H1 (cell line): ENCODE measurements at regions not wholly inside any gene's neighbourhood (a gene's known extent, or its start where the extent isn't known, plus 50 kb on each side); places are given as distances from the start of the nearest gene placed in this dataset.

Experiments
- CTCF ChIA-PET: fragments of 300-600 bp; sonication (Branson Sonifier 250); formaldehyde crosslinking; loops from one replicate; lab custom pipeline; 2021; ENCODE audit not compliant: partially characterized antibody; lab: Charles Lee
- POLR2A ChIA-PET: fragments of 300-600 bp; sonication (Branson Sonifier 250); formaldehyde crosslinking; loops from one replicate; lab custom pipeline; 2021; ENCODE audit warnings: inconsistent platforms; ENCODE audit not compliant: partially characterized antibody; lab: Charles Lee
- DNase-seq, 2 experiments: peaks; one replicate each; pipeline versions ENCODE4 v3.0.0 to v3.0.0-alpha.2; 2010 to 2022; ENCODE audit warnings: low spot score in 2 of 2, low read depth in 1 of 2, mixed read lengths in 1 of 2
- FAIRE-seq: peaks from 2 replicates; lab custom pipeline; 2011; peaks lifted over from hg19 to GRCh38; lab: Jason Lieb, UNC
- H2AFZ ChIP-seq: 2 replicates; pipeline ENCODE4 v1.8.1; 2012; ENCODE audit warnings: low read length, inconsistent platforms
- H2AK5ac ChIP-seq: 2 replicates; pipeline ENCODE4 v1.6.1; 2013; ENCODE audit warnings: low read depth, low read length
- H2BK120ac ChIP-seq: replicated peaks from 2 replicates; pipeline ENCODE3; 2013; ENCODE audit warnings: low read depth, low read length, inconsistent platforms
- H2BK12ac ChIP-seq: 2 replicates; pipeline ENCODE4 v1.6.1; 2013; ENCODE audit warnings: low read depth, low read length
- H2BK15ac ChIP-seq: 2 replicates; pipeline ENCODE4 v1.6.1; 2013; ENCODE audit warnings: low read length
- H2BK20ac ChIP-seq: 2 replicates; pipeline ENCODE4 v1.6.1; 2013; ENCODE audit warnings: low read length
- H2BK5ac ChIP-seq: 2 replicates; pipeline ENCODE4 v1.6.1; 2013; ENCODE audit warnings: low read depth, low read length
- H3K14ac ChIP-seq: 2 replicates; pipeline ENCODE4 v1.6.1; 2013; ENCODE audit warnings: inconsistent platforms; ENCODE audit not compliant: insufficient read length
- H3K18ac ChIP-seq: 2 replicates; pipeline ENCODE4 v1.6.1; 2013; ENCODE audit warnings: low read length; ENCODE audit errors: extremely low read depth
- H3K23ac ChIP-seq: 2 replicates; pipeline ENCODE4 v1.6.1; 2013; ENCODE audit warnings: inconsistent platforms; ENCODE audit not compliant: insufficient read length
- H3K23me2 ChIP-seq: 2 replicates; pipeline ENCODE4 v1.6.1; 2013; ENCODE audit warnings: low read depth, low read length
- H3K27ac ChIP-seq: 2 replicates; pipeline ENCODE4 v1.6.1; 2011; ENCODE audit warnings: low read depth, low read length, inconsistent platforms
- H3K27me3 ChIP-seq, 4 experiments: replicated peaks in 1 of 4; 1 replicate in 1 of 4; 2 replicates in 3 of 4; pipeline versions ENCODE4 v1.6.1 to v1.8.1; 2011 to 2013; ENCODE audit warnings: low read length in 3 of 4, mild to moderate bottlenecking in 3 of 4, inconsistent platforms in 2 of 4, mixed read lengths in 2 of 4, moderate library complexity in 1 of 4; ENCODE audit not compliant: control insufficient read depth in 3 of 4, insufficient read depth in 3 of 4; ENCODE audit errors: extremely low read depth in 1 of 4
- H3K36me3 ChIP-seq, 4 experiments: 2 replicates each; pipeline versions ENCODE4 v1.6.1 to v1.8.1; 2011 to 2013; ENCODE audit warnings: mild to moderate bottlenecking in 4 of 4, low read length in 3 of 4, moderate library complexity in 2 of 4, control low read depth in 1 of 4, inconsistent platforms in 1 of 4; ENCODE audit not compliant: insufficient read depth in 4 of 4, control insufficient read depth in 2 of 4
- H3K4ac ChIP-seq: replicated peaks from 2 replicates; pipeline ENCODE3; 2013; ENCODE audit warnings: low read length, low read depth, mixed read lengths, inconsistent platforms; ENCODE audit not compliant: insufficient read length
- H3K4me1 ChIP-seq, 4 experiments: replicated peaks in 1 of 4; 1 replicate in 1 of 4; 2 replicates in 3 of 4; pipeline versions ENCODE4 v1.6.1 to v1.8.1; 2011 to 2013; ENCODE audit warnings: low read length in 3 of 4, inconsistent platforms in 2 of 4, mixed read lengths in 1 of 4; ENCODE audit not compliant: insufficient read depth in 4 of 4, control insufficient read depth in 3 of 4
- H3K4me2 ChIP-seq, 2 experiments: 2 replicates each; pipeline versions ENCODE4 v1.6.1 to v1.8.1; 2011 to 2013; ENCODE audit warnings: low read depth in 2 of 2, low read length in 2 of 2, control low read depth in 1 of 2, inconsistent platforms in 1 of 2, mild to moderate bottlenecking in 1 of 2; ENCODE audit not compliant: insufficient read depth in 1 of 2
- H3K4me3 ChIP-seq, 4 experiments: fragments of 200-600, 300-600 bp in 1 of 4; sonication (generic), shearing (Covaris generic), sonication (Bioruptor Twin) in 1 of 4; 2 replicates each; pipeline versions ENCODE4 v1.5.1 to v1.8.1; 2011 to 2016; ENCODE audit warnings: low read length in 4 of 4, low read depth in 3 of 4, control low read depth in 2 of 4, inconsistent platforms in 2 of 4, mild to moderate bottlenecking in 2 of 4, mixed read lengths in 1 of 4, moderate library complexity in 1 of 4; ENCODE audit not compliant: insufficient read depth in 2 of 4; ENCODE audit errors: extremely low read depth in 1 of 4
- H3K56ac ChIP-seq: replicated peaks from 2 replicates; pipeline ENCODE3; 2013; ENCODE audit warnings: low read depth, mild to moderate bottlenecking, mixed read lengths, low read length, inconsistent platforms; ENCODE audit not compliant: insufficient read length
- H3K79me1 ChIP-seq: 2 replicates; pipeline ENCODE4 v1.6.1; 2013; ENCODE audit warnings: low read depth, low read length, control low read depth
- H3K79me2 ChIP-seq, 2 experiments: 2 replicates each; pipeline versions ENCODE4 v1.6.1 to v1.8.1; 2012 to 2013; ENCODE audit warnings: low read length in 2 of 2, mild to moderate bottlenecking in 2 of 2, inconsistent platforms in 1 of 2; ENCODE audit not compliant: insufficient read depth in 2 of 2, control insufficient read depth in 1 of 2
- H3K9ac ChIP-seq, 4 experiments: replicated peaks in 1 of 4; 1 replicate in 1 of 4; 2 replicates in 3 of 4; pipeline versions ENCODE4 v1.6.1 to v1.8.1; 2011 to 2013; ENCODE audit warnings: low read depth in 3 of 4, low read length in 3 of 4, control low read depth in 2 of 4, mild to moderate bottlenecking in 2 of 4, moderate library complexity in 2 of 4, inconsistent platforms in 1 of 4; ENCODE audit errors: extremely low read depth in 1 of 4
- H3K9me3 ChIP-seq, 2 experiments: 2 replicates each; pipeline versions ENCODE4 v1.6.1 to v1.8.1; 2012 to 2013; ENCODE audit warnings: mild to moderate bottlenecking in 2 of 2, moderate library complexity in 2 of 2, control low read depth in 1 of 2, inconsistent platforms in 1 of 2, low read depth in 1 of 2, low read length in 1 of 2, mixed read lengths in 1 of 2; ENCODE audit not compliant: insufficient read depth in 2 of 2
- H4K20me1 ChIP-seq, 2 experiments: replicated peaks in 1 of 2; 2 replicates each; pipeline versions ENCODE3 to v1.8.1; 2011 to 2013; ENCODE audit warnings: inconsistent platforms in 2 of 2, low read length in 2 of 2, mild to moderate bottlenecking in 1 of 2; ENCODE audit not compliant: insufficient read depth in 2 of 2, control insufficient read depth in 1 of 2
- H4K5ac ChIP-seq: 2 replicates; pipeline ENCODE4 v1.6.1; 2013; ENCODE audit warnings: low read length, low read depth, mixed read lengths, inconsistent platforms; ENCODE audit not compliant: insufficient read length
- H4K8ac ChIP-seq: 2 replicates; pipeline ENCODE4 v1.8.0; 2013; ENCODE audit warnings: mild to moderate bottlenecking, moderate library complexity, low read length, inconsistent platforms; ENCODE audit not compliant: insufficient read depth; ENCODE audit errors: extremely low read depth
- H4K91ac ChIP-seq: replicated peaks from 2 replicates; pipeline ENCODE3; 2013; ENCODE audit warnings: low read length, mixed read lengths, inconsistent platforms; ENCODE audit not compliant: insufficient read length
- BRCA1 ChIP-seq: IDR thresholded peaks from 2 replicates; pipeline ENCODE4 v1.6.1; 2012; ENCODE audit warnings: low read depth, low read length, improper control_type of control experiment
- WGBS, 2 experiments: shearing (Covaris generic) in 1 of 2; methylation state at CpG; one replicate each; pipeline versions ENCODE4 v1.1.6 to v1.1.7; 2013 to 2015; ENCODE audit warnings: low lambda C conversion rate in 2 of 2, mixed read lengths in 2 of 2, inconsistent platforms in 1 of 2, low coverage in 1 of 2, missing lambda C conversion rate in 1 of 2; ENCODE audit not compliant: insufficient replicate concordance in 2 of 2, insufficient coverage in 1 of 2, insufficient read length in 1 of 2; ENCODE audit errors: extremely low coverage in 1 of 2, missing lambda C conversion rate in 1 of 2; 5-methylcytosine and 5-hydroxymethylcytosine counted together

GRCh38 chr6:48736501-48737206 is 625.7 kb upstream of the PTCHD4 start:
- Histone ChIP-seq H3K27me3 (no peaks in the 10 kb centered on the region), H2AFZ (no peak overlapping the region), H2BK120ac (no peak overlapping the region), H3K23ac (no peak overlapping the region), H3K4me2 (no peak overlapping the region), H4K20me1 (no peaks in the 10 kb centered on the region), H2BK5ac (no peak overlapping the region), H2AK5ac (no peak overlapping the region), H4K5ac (no peak overlapping the region), H2BK12ac (no peak overlapping the region), H3K27ac (no peak overlapping the region), H4K8ac (no peak overlapping the region), H2BK20ac (no peak overlapping the region), H3K56ac (no peak overlapping the region), H2BK15ac (no peak overlapping the region), H3K79me2 (no peaks in the 10 kb centered on the region), H3K9me3 (no peaks in the 10 kb centered on the region), H3K14ac (no peak overlapping the region), H3K23me2 (no peaks in the 10 kb centered on the region), H3K4me3 (no peak overlapping the region), H3K18ac (no peak overlapping the region), H3K4me1 (no peaks in the 10 kb centered on the region), H3K36me3 (no peaks in the 10 kb centered on the region), H4K91ac (no peak overlapping the region), H3K79me1 (no peaks in the 10 kb centered on the region), H3K4ac (no peak overlapping the region), H3K9ac (no peak overlapping the region)
- DNase-seq = no peak
- no peak for TF ChIP-seq BRCA1
- POLR2A ChIA-PET = no interaction called here
- CTCF ChIA-PET = interaction anchor here (0.7 kb wide), 2 partner anchors 230 to 250 kb away, joined by 3 read pairs; no protein-coding TSS in a partner anchor
- no peak for FAIRE-seq
- 94% methylated on average over 2 of the region's 2 CpGs; no CpG with 5 or more reads in 1 of the 2 experiments for WGBS, 2 experiments
